ENCODE measurements at regions not wholly inside any gene's neighbourhood (a gene's known extent, or its start where the extent isn't known, plus 50 kb on each side); places are given as distances from the start of the nearest gene placed in this dataset.

DNA sequence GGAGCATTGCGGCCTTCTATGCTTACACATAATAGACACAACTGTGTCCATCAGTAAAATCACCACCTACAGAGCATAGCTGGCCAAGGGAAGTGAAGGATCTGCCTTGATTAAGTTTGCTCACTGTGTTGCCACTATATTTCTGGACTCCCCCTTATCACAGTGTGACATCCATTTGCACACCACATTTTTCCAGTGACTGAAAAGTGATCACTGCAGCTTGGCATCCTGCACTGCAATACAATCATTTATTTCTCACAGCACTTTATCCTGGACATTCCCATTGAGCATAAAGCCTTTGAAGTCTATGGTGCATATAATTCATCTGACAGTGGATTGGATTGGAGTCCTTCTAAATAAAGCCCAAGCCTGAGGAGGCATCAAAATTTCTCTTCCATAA, 217.2 kb downstream of the NOVA1 start:
- Histone ChIP-seq H3K36me3 (ENCODE audit: control insufficient read depth, insufficient read depth, low read length) (no peaks in the 10 kb centered on the region), H3K79me2 (ENCODE audit: control insufficient read depth, insufficient read depth, low read length) (no peaks in the 10 kb centered on the region), H2AFZ (ENCODE audit: low read depth, low read length) (no peak overlapping the region), H4K20me1 (replicated peaks; ENCODE audit: control insufficient read depth, insufficient read depth, low read length) (no peaks in the 10 kb centered on the region), H3K4me2 (ENCODE audit: insufficient read depth, low read length) (no peak overlapping the region), H3K4me3 (no peak overlapping the region), H3K27me3 (ENCODE audit: control insufficient read depth in 2 of 2, insufficient read depth in 2 of 2, low read length in 2 of 2) (no peaks in the 10 kb centered on the region), H3K9ac (ENCODE audit: insufficient read depth in 1 of 2, low read depth in 2 of 2, low read length in 2 of 2) (no peak overlapping the region), H3K9me3 (replicated peaks; ENCODE audit: control insufficient read depth, insufficient read depth, low read depth, low read length) (no peaks in the 10 kb centered on the region), H3K4me1 (replicated peaks in 1 of 2; ENCODE audit: control insufficient read depth in 2 of 2, insufficient read depth in 2 of 2, low read length in 2 of 2) (no peaks in the 10 kb centered on the region), H3K27ac (ENCODE audit: extremely low read depth, low read depth, low read length) (no peak overlapping the region), H3K9me1 (ENCODE audit: control insufficient read depth, insufficient read depth, low read length) (no peaks in the 10 kb centered on the region)
- POLR2A ChIA-PET: no interaction called here
- DNase-seq (ENCODE audit: extremely low read depth in 1 of 4, low spot score in 3 of 4) (no peak), FAIRE-seq (no peak), ATAC-seq (no peak)
- CTCF ChIA-PET (ENCODE audit: low intra/inter-chr PET ratio): no interaction called here
- in situ Hi-C loops (cut with MboI): no loop called here
- 0% methylated on average over 1 of the region's 1 CpG for WGBS (ENCODE audit: insufficient coverage, low coverage, missing lambda C conversion rate)
- intact Hi-C loops (cut with micrococcal nuclease): no loop called here
- BruUV-seq (replicated peaks): no TSS peak
- TF ChIP-seq PATZ1 (CRISPR knock-in tag; IDR thresholded peaks at IDR 0.05; ENCODE audit: borderline replicate concordance) (no peak), RAD21 (CRISPR knock-in tag; conservative IDR thresholded peaks at IDR 0.05 in 1 of 2, IDR thresholded peaks at IDR 0.05 in 1 of 2) (no peak), RREB1 (CRISPR knock-in tag; IDR thresholded peaks at IDR 0.05) (no peak), RCOR1 (IDR thresholded peaks at IDR 0.05; ENCODE audit: borderline replicate concordance in 1 of 2, low read depth in 2 of 2, low read length in 2 of 2) (no peak), MTF1 (CRISPR knock-in tag; IDR thresholded peaks at IDR 0.05; ENCODE audit: borderline replicate concordance) (no peak), ARID1B (IDR thresholded peaks at IDR 0.05) (no peak), COPS2 (conservative IDR thresholded peaks at IDR 0.05) (no peak), ZNF77 (CRISPR knock-in tag; IDR thresholded peaks at IDR 0.05) (no peak)
- TF ChIP-seq, protein P1, sequence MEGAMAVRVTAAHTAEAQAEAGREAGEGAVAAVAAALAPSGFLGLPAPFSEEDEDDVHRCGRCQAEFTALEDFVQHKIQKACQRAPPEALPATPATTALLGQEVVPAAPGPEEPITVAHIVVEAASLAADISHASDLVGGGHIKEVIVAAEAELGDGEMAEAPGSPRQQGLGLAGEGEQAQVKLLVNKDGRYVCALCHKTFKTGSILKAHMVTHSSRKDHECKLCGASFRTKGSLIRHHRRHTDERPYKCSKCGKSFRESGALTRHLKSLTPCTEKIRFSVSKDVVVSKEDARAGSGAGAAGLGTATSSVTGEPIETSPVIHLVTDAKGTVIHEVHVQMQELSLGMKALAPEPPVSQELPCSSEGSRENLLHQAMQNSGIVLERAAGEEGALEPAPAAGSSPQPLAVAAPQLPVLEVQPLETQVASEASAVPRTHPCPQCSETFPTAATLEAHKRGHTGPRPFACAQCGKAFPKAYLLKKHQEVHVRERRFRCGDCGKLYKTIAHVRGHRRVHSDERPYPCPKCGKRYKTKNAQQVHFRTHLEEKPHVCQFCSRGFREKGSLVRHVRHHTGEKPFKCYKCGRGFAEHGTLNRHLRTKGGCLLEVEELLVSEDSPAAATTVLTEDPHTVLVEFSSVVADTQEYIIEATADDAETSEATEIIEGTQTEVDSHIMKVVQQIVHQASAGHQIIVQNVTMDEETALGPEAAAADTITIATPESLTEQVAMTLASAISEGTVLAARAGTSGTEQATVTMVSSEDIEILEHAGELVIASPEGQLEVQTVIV (CRISPR knock-in tag; IDR thresholded peaks at IDR 0.05; ENCODE audit: borderline replicate concordance): no peak

All from K562 (cell line).